NCI-H1694 (cell line): ENCODE measurements at regions not wholly inside any gene's neighbourhood (a gene's known extent, or its start where the extent isn't known, plus 50 kb on each side); places are given as distances from the start of the nearest gene placed in this dataset.

Source experiments
- DNase-seq: peaks from one replicate; lab custom pipeline; 2025; lab: John Stamatoyannopoulos, UW

DNA sequence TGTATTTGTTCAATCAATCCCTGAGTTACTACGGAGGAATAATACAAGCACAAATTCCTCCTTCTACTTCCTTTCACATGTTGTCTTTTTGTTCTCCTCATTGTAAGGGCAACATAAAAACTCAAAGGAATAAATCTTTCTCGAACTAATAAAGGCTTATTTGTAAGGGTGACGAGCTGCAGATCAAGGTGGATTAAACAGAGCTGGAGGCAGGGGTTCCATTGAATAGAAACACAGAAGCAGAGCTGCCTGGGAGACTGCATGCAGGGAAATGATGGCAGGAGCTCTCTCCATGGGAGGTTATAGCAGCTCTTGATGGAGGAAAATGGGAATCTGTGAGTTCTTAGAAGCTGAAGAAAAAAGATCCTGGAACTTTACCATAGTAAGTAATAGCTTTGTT is 160.2 kb downstream of the CYYR1 start:
- no peak for DNase-seq

DNA sequence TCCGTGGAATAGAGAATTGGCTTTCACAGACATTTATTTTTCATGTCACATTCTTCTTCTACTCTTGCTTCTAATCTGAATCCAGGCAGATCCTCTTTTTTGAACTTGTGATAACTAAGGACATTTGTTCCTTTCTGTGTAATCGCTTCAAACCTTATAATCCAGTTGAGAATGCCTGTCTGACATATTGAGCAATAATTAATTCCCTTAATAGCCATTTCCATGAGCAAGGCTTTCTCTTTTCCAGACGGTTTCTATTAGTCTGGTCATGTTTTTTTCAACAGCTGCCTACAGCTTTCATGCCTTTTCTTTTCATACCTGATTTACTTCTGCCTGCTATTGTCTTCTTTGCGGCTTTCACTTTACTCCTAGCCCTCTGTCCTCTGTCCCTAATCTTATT is 163.4 kb downstream of the CYYR1 start:
- DNase-seq, result no peak

DNA sequence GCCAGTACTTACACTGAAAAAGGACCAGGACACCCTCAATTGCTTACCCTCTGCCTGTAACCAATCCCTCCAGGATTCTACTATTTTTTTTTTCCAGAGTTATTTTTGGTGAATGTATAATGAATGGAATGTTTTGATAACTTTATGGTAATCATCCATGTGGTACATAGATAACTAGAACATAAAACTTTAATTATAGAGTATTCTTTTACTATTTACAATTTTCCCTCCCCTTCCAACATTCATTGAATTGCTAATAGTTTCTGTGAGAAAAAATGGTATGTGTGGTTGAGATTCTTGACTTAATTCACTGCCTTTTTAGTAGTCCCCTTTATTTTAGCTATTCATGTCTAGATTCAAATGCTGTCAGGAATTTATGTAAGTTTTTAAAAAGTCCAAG is 164.6 kb downstream of the CYYR1 start:
- no peak for DNase-seq

DNA sequence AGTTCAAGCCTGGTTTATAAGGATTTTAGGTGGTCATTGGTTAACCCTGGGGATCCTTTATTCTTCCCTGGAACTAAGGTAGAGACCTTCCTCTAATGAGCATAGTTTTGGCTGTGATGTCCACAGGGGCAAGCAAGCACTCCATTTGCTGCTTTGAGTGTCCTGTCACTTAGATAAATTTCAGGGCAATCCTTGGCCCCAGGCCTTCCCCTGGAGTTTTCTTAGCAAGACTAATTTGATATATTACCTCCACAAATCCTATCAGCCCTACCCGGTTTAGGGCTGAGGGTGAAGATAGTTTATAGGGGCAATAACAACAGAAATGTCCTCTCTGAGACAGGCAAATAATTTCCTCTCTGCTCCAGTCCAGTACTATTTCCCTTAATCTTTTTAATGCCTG is 166.6 kb downstream of the CYYR1 start:
- no peak for DNase-seq

DNA sequence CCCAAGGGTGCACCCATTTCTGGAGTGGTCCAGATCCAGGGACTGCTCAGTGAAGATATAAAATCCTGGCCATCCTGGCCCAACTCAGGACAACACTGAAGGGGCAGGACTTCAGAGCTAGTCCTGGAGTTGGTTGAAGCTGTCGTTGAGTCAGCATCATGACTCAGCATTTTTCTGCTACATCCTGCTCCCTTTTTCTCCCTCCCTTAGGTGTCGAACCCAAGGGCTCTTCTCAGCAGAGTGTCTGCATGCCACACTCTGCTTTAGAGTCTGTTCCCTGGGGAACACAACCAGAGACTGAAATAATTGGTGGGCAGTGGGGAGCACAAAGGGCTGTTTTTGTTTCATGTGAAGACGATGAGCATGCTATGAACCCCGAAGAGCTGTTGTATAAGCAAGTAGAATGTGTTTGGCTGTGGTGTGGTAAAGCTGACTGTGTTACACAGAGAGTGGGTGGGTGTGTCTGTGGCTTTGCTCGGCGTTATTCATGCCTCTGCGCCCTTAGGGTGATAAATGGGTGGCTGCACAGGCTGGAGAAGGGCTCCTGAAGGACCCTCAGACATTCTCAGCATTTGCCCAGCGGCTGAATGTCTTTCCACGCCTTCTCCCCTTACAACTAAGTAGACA is 167.2 kb downstream of the CYYR1 start:
- no peak for DNase-seq

DNA sequence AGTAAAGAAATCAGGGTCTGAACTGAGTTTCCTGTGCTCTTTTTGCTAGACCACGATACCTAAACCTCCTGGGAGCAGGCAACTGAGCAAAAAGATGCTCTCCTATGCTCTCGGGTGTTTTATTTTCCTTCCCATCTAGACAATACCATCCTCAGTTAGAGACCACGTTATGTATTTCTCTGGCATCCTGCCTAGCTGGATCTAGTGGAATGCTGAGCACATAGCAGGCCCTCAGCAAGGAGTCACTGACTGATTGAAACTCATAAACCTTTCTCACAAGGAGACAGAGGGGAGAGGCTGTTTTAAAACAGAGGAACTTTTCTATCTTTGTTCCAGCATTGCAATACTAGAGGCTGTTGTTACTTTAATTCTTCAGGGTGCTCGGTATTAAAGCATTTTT is 168.0 kb downstream of the CYYR1 start:
- no peak for DNase-seq

DNA sequence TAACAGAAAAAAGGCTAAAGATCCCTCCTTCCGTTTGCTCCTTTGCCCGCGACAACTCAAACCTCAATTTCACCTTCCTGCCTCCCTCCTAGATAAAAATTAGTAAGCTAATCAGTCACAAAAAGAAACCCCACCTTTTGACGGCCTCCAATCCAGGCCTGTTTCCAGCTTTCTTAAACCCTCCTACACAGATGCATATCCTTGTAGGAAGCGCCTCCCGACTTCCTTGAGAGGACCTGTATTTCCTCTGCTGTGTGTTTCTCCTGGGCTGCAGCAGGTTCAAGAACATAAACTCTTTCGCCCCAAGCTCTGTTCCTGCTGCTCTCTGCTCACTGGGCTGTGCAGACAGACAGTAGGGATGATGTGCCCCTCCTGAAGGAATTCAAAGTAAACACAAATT is 168.8 kb downstream of the CYYR1 start:
- DNase-seq, result no peak

DNA sequence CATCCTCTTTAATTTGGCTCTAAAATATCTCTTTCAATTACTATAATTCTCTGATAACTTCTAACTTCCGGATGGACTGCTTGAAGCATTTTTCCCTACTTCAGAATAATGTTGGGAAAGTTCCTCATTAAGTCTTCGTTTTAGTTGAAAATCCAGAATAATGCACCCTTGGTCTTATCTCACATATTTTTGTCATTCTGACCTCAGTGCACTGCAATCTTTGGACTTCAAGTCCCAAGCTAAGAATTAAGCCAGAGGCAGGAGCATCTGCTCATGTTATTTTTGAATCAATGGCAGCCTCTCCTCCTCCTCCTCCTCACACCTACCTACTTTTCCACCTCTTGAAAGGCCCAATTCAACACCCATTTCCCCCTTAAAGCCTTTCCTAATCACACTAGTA is 169.8 kb downstream of the CYYR1 start:
- DNase-seq, result no peak

DNA sequence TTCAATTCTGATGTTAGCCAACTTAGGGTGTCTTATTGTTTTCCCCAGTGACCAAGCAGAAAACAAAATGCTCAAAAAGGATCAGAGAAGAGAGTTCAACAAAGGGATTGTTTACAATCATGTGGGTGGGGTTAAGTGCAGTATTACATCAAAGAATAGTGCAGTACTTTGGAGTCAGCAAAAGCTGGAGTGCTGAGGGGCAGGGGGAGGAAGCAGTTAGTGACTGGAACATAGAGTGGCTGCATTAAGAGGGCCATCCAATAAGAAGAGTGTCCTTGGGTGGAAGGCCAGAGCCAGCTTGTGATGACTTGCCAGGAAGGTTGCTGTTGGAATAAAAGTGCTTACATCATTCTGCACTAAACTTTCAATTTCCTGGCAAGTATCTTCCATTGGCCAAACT is 175.5 kb downstream of the CYYR1 start:
- no peak for DNase-seq

DNA sequence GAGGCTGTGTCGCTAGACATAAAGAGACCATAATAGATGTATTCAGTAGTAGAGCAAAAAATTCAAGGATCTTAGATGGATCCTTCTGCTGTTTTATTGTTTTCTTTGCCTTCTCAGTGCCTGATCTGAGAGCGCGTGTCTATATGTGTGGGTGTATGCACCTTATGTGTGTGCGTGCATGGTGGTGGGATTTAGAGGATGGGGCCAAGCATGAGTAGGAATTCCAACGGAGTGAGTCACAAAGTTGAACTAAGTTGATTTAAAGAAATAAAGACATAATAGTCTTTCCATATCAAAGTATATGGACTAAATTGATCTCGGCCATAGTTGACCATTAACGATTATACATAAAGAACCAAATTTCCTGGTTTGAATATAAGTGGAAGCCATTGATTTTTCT is 178.7 kb downstream of the CYYR1 start:
- DNase-seq, result no peak

DNA sequence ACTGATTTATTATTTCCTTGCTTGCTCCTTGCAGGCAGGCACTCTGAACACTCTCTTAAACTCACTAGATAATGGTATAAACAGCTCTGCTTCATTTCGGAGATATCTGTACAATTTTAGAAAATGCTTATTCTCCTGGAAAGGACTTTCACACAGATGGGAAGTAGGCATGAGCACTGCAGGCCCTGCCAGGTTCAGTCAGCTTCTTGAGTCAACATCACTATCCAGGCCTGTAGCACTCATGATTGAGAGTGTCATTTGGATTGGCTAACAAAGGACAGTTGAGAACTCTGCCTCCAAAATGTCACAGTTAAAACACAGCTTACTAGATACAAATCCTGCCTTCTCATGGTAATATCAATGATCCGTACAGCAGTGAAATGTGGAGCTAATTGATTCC is 181.9 kb downstream of the CYYR1 start:
- DNase-seq, result no peak

DNA sequence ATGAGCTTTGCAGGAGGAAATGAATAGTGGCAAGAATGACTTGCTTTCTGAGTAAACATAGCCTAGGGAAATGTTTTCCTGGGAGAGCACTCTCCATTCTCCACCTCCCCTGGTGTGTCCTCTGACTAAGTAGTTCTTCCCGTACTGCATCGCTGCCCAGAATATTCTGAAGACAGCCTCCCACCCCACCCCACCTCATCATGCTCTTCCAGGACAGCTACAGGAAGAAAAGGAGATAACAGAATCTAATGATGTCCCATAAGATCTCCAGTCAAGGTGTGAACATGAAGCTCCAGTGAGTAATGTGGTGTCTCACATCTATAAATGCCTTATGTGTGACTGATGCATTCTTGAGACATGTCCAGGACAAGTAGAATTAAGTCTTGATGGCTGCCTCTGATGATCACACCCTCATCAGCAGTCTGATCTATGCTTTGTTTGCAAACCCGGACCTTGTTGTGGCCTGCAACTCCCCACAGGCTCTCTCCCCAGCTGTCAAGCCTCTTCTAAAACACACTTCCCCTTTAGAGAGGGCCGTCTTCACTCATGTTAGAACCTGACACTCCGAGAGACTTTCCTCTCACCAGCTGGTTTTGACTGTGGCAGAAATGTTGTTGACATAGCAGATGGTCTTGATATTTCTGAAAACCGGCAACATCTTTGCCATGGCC is 183.0 kb downstream of the CYYR1 start:
- peak; percentile 72 for DNase-seq

DNA sequence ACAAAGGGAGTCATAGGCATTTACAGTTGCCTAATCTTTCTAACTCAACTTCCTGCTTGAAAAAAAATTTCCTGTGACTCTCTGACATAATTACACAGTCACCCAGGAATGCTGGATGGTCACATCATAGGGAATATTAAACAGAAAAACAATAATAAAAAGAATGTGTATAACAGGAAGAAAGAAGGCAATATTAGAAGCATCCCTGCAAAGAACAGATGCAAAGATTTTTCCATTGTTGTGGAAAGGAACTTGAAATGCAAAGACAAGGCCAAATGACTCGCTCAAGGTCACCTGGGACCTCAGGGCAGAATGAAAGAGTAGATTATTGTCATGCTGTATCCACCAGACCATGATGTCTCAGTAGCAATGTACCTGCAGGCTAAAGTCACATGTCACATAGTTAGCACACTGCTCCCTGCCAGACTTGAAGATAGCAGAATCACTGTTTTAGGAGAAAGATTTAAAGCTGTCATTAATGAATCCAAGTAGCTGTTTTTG is 184.3 kb downstream of the CYYR1 start:
- no peak for DNase-seq

DNA sequence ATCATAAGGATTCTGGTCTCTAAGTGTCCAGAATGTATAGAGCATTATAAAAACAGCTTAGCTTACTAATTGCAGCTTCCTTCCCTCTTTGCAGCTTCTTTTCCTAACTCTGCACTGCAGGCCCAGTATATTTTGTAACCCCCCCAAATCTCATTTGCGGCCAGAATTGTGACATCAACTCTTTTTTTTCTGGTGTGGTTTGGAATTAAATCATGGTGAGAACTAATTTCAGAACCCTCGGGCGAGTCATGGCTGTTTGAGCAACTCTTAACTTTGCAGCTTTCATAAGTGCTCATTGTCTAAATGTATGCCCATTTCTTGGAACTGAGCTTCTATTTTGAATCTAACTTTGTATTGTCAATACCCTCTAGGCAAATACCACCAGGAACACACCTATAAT is 187.4 kb downstream of the CYYR1 start:
- no peak for DNase-seq

DNA sequence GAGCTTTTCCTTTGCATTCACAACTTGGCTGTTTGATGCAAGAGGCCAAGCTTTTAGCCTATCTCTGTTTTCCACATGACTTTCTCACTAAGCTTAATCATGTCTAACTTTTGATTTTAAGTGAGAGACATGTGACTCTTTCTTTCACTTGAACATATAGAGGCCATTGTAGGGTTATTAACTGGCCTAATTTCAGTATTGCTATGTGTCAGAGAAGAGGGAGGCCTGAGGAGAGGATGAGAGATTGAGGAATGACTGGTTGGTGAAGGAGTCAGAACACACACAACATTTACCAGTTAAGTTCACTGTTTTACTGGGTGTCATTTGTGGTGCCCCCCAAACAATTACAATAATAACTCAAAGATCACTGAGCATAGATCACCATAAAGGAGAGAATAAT is 193.5 kb downstream of the CYYR1 start:
- no peak for DNase-seq

DNA sequence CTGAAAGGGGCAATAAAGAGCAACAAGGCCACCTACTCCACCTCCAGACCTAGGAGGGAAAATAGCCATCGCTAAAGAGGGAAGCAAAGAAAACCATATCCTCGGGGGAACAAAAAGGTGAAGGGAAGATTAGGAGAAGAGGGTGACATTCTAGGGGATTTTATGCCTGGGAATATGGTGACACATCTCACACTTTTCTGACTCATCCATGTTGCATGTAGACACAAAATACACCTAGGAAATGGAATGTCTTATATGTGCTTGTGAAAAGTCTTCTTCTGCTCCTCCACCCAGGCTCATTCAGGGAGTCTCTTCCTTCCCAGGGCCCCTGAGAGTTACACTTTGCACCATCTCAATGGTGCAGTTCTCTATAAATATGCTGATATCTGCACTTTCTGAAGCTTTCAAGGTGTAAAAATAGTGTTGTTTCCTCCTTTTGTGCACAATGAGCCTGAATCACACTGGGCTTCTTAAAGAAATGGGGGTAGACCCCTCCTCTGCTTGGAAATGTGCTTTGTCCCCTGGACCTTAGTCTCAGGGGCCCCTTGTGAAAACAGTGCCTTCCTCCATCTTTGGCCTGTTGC is 195.9 kb downstream of the CYYR1 start:
- no peak for DNase-seq

DNA sequence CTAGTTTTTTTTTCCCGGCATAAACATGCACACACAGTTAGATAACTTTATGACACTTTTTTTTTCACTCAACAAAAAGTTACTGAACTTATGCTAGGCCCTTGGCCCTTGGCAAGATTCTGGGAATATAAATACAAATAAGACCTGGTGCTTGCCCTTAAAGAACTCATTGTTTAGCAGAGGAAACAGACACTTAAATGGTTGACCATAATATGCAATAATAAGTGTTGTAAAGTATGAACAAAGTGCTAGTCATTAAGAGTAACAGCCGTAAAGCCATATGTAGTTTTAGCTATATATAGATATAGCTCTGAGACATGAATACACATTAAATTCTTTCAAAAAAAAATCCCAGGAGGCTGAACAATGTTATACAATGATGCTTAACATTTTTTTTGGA is 198.3 kb downstream of the CYYR1 start:
- DNase-seq, result no peak

DNA sequence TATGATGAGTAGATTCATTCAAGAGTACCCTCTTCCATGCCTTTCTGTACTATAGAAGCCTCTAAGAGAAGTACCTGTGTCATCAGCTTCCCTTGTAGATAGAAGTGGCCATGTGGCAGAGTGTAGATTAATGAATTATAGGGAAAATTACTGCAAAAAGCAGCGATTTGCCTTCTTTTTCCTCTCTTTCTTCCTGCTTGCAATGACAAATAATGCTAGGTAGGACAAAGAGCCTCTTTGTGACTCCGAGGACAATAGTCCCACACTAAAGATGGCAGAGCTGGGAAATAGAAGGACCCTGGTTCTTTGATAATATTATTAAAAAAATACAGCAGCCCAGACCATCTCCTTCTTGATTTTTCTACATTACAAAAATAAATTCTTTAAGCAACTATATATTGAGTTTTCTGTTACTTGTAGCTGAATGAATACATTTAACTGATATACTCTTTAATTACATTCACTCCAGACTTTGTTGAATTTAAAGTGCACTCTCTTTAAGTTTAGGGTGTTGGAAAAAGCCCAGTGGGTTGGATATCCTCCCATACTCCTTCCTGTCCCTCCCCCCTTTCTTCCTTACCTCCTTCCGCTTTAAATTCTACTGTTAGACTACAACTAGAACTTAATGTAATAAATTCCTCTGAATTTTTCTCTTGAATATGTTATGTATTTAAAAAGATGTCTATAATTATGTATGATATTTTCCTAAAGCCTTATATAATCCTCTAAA is 198.2 kb upstream of the APP start:
- no peak for DNase-seq

DNA sequence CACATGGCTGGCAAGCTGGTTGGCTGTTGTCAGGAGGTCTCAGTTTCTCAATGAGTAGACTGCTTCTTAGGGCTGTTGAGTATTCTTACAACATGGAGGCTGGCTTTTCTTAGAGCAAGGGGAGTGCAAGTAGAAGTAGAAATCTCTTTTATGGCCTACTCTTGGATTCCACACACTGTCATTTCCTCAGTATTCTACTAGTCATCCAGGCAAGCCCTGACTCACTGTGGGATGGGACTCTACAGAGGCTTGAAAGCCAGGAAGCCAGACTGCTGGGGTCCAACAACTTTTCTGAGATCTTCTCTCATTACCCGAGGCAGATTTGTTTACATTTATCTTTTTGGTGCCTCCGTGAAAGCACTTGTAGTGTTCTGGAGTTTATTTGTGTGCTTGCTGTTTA is 196.2 kb upstream of the APP start:
- no peak for DNase-seq

DNA sequence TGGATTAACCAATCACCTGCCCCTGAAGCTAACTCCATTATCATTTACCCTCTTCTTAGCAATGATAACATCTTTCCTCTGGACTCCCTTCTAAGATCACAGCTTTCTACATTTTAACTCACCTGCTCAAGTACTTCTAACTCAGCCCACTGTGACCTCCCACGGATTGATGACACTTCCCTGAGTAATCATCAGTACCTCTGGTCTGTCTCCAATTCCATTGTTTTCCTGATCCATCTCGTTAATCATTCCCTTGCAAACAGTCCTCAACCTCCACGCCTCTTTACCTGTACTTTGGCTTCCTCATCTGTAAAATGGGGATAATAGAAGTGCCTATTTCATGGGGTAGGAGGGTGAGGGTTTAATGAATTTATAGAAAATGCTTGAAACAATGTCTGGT is 195.3 kb upstream of the APP start:
- DNase-seq, result no peak

DNA sequence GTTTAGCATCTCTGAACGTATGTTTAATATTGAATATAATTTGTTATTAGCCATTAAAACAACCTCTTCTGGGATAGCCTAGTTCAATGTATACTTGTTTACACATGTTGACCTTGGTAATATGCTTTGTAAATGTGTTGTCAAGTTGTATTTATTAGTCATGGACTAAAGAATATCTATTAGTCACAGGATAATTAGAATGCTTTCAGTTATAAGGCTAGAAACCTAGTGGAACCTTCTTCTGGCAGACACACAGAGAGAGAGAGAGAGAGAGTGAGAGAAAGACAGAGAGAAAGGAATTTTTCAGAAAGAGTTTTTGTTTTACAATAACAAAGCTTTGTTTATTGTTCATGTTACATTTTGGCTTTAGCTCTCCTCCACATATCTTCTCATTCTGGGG is 181.1 kb upstream of the APP start:
- no peak for DNase-seq

DNA sequence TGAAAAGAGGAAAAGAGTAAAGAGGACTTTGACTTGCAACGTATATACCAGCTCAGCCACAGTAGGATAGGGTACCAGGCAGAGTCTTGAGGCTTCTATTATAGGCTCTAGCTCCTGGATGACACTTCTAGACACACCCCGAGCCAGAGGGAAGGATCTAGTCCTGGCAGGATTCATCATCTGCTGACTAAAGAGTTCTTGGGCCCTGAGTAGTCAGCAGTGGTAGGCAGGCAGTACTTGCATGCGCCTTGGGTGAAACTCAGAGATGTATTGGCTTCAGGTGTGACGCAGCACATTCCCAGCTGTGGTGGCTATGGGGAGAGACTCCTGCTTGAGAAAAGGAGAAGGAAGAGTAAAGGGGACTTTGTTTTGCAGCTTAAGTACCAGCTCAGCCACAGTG is 162.3 kb upstream of the APP start:
- no peak for DNase-seq
